SK-N-SH (cell line): ENCODE measurements at regions not wholly inside any gene's neighbourhood (a gene's known extent, or its start where the extent isn't known, plus 50 kb on each side); places are given as distances from the start of the nearest gene placed in this dataset.

Experiments
- CTCF ChIA-PET: fragments of 300-600, 350-600 bp; formaldehyde crosslinking; extraction: SDS; loops from one replicate; lab custom pipeline; 2021; lab: Yijun Ruan, JAX
- POLR2A ChIA-PET: fragments of 350-600 bp; sonication (Branson Sonifier 250); formaldehyde crosslinking; extraction: SDS; loops from one replicate; lab custom pipeline; 2020; ENCODE audit warnings: antibody characterized with exemption, inconsistent platforms; lab: Yijun Ruan, JAX
- DNase-seq: peaks from one replicate; pipeline ENCODE4 v3.0.0; 2012
- H2AFZ ChIP-seq: fragments of 200-600 bp; sonication (generic); 2 replicates; pipeline ENCODE4 v1.8.1; 2016; ENCODE audit warnings: antibody characterized with exemption, mild to moderate bottlenecking, low read depth
- H3F3A ChIP-seq: fragments of 200-600 bp; sonication (generic); replicated peaks from 2 replicates; pipeline ENCODE3; 2016; ENCODE audit warnings: antibody characterized with exemption, mild to moderate bottlenecking; ENCODE audit not compliant: insufficient read depth
- H3K27ac ChIP-seq, 2 experiments: fragments of 200-500 bp in 1 of 2; fragments of 200-600 bp in 1 of 2; sonication (Bioruptor generic) in 1 of 2; sonication (generic), shearing (Covaris generic) in 1 of 2; 2 replicates each; pipeline versions ENCODE4 v1.5.1 to v1.6.1; 2014 to 2016; ENCODE audit warnings: low read depth in 2 of 2, inconsistent platforms in 1 of 2, low read length in 1 of 2, mild to moderate bottlenecking in 1 of 2, mixed read lengths in 1 of 2
- H3K27me3 ChIP-seq: fragments of 200-600 bp; sonication (generic), shearing (Covaris generic); 2 replicates; pipeline ENCODE4 v1.6.1; 2016; ENCODE audit warnings: mixed run types; ENCODE audit not compliant: insufficient read depth
- H3K36me3 ChIP-seq, 2 experiments: fragments of 200-500 bp in 1 of 2; fragments of 200-600 bp in 1 of 2; sonication (Bioruptor generic) in 1 of 2; sonication (generic) in 1 of 2; replicated peaks in 1 of 2; 2 replicates each; pipeline versions ENCODE3 to v1.5.1; 2014 to 2016; ENCODE audit warnings: low read length in 1 of 2, mild to moderate bottlenecking in 1 of 2; ENCODE audit not compliant: insufficient read depth in 2 of 2, control insufficient read depth in 1 of 2
- H3K4me1 ChIP-seq, 2 experiments: fragments of 200-500 bp in 1 of 2; fragments of 200-600 bp in 1 of 2; sonication (Bioruptor generic) in 1 of 2; sonication (generic), shearing (Covaris generic) in 1 of 2; 2 replicates each; pipeline versions ENCODE4 v1.5.1 to v1.6.1; 2014 to 2016; ENCODE audit warnings: low read depth in 1 of 2, low read length in 1 of 2, mixed run types in 1 of 2; ENCODE audit not compliant: insufficient read depth in 2 of 2, control insufficient read depth in 1 of 2
- H3K4me2 ChIP-seq: fragments of 200-600 bp; sonication (generic), shearing (Covaris generic); 2 replicates; pipeline ENCODE4 v1.6.1; 2017; ENCODE audit warnings: mixed run types
- H3K4me3 ChIP-seq, 2 experiments: fragments of 200-500 bp in 1 of 2; fragments of 200-600 bp in 1 of 2; sonication (Bioruptor generic) in 1 of 2; sonication (generic), shearing (Covaris generic) in 1 of 2; 2 replicates each; pipeline versions ENCODE4 v1.5.1 to v1.8.1; 2014 to 2016; ENCODE audit warnings: low read depth in 2 of 2, inconsistent platforms in 1 of 2, low read length in 1 of 2, mild to moderate bottlenecking in 1 of 2, mixed read lengths in 1 of 2, moderate library complexity in 1 of 2
- H3K79me2 ChIP-seq: fragments of 200-600 bp; sonication (generic); 2 replicates; pipeline ENCODE4 v1.8.1; 2017; ENCODE audit warnings: mild to moderate bottlenecking; ENCODE audit not compliant: insufficient read depth
- H3K9ac ChIP-seq: fragments of 200-600 bp; sonication (generic); 2 replicates; pipeline ENCODE4 v1.6.1; 2017; ENCODE audit warnings: mixed run types
- H3K9me2 ChIP-seq: fragments of 200-600 bp; sonication (generic); 2 replicates; pipeline ENCODE4 v1.6.1; 2017; ENCODE audit warnings: mixed run types
- H3K9me3 ChIP-seq: fragments of 200-600 bp; sonication (generic); 2 replicates; pipeline ENCODE4 v1.6.1; 2017; ENCODE audit warnings: mixed run types, mild to moderate bottlenecking, moderate library complexity
- H4K20me1 ChIP-seq: fragments of 200-600 bp; sonication (generic); 2 replicates; pipeline ENCODE4 v1.6.1; 2017; ENCODE audit warnings: mild to moderate bottlenecking, mixed run types; ENCODE audit not compliant: insufficient read depth
- CHD2 ChIP-seq: fragments of 150-350 bp; IDR thresholded peaks from 2 replicates; pipeline ENCODE4 v1.6.1; 2018; ENCODE audit warnings: low read length; ENCODE audit not compliant: partially characterized antibody
- CTCF ChIP-seq: fragments of 200-600 bp; sonication (generic); IDR thresholded peaks from 2 replicates; pipeline ENCODE4 v1.6.1; 2017; ENCODE audit warnings: antibody characterized with exemption, mild to moderate bottlenecking, moderate library complexity
- EZH2phosphoT487 ChIP-seq: fragments of 200-600 bp; sonication (generic); IDR thresholded peaks from 2 replicates; pipeline ENCODE4 v1.6.1; 2017; ENCODE audit warnings: low read depth, mixed run types, mild to moderate bottlenecking, antibody characterized with exemption, moderate library complexity, borderline replicate concordance
- GABPA ChIP-seq: IDR thresholded peaks from 2 replicates; pipeline ENCODE4 v1.4.0; 2012; ENCODE audit warnings: low read depth, mild to moderate bottlenecking
- GATA2 ChIP-seq: sonication (generic); formaldehyde crosslinking; IDR thresholded peaks from 2 replicates; pipeline ENCODE4 v1.5.0; 2020; ENCODE audit warnings: mild to moderate bottlenecking, missing genetic modification reagents
- MXI1 ChIP-seq: IDR thresholded peaks from 2 replicates; pipeline ENCODE4 v1.6.1; 2012; ENCODE audit warnings: mild to moderate bottlenecking, low read depth, low read length, improper control_type of control experiment
- NRF1 ChIP-seq: IDR thresholded peaks from 2 replicates; pipeline ENCODE4 v1.6.1; 2012; ENCODE audit warnings: low read depth, mild to moderate bottlenecking, low read length
- PBX3 ChIP-seq: IDR thresholded peaks from 2 replicates; pipeline ENCODE4; 2012
- RAD21 ChIP-seq: IDR thresholded peaks from 2 replicates; pipeline ENCODE4 v1.6.1; 2012; ENCODE audit warnings: mild to moderate bottlenecking, low read length
- RFX5 ChIP-seq: IDR thresholded peaks from 2 replicates; pipeline ENCODE4 v1.6.1; 2012; ENCODE audit warnings: mild to moderate bottlenecking, improper control_type of control experiment, low read length
- RXRA ChIP-seq: IDR thresholded peaks from 2 replicates; pipeline ENCODE4 v1.4.0; 2012; ENCODE audit warnings: low read depth, mild to moderate bottlenecking, borderline replicate concordance
- SIN3A ChIP-seq: IDR thresholded peaks from 2 replicates; pipeline ENCODE4 v1.6.1; 2012; ENCODE audit warnings: low read depth, mild to moderate bottlenecking, low read length, moderate library complexity, borderline replicate concordance
- TCF12 ChIP-seq: IDR thresholded peaks from 2 replicates; pipeline ENCODE4 v1.4.0; 2012
- TEAD4 ChIP-seq: IDR thresholded peaks from 2 replicates; pipeline ENCODE4 v1.4.0; 2012; ENCODE audit warnings: mild to moderate bottlenecking, borderline replicate concordance; ENCODE audit not compliant: insufficient read depth
- YY1 ChIP-seq: IDR thresholded peaks from 2 replicates; pipeline ENCODE4 v1.4.0; 2012; ENCODE audit warnings: low read depth, mild to moderate bottlenecking
- WGBS: methylation state at CpG from one replicate; pipeline ENCODE4 v1.1.6; 2017; ENCODE audit warnings: low lambda C conversion rate; 5-methylcytosine and 5-hydroxymethylcytosine counted together
- TF ChIP-seq, protein P1 (sequence below): IDR thresholded peaks from 2 replicates; pipeline ENCODE4 v1.6.1; 2012; ENCODE audit warnings: mild to moderate bottlenecking, low read depth, low read length, moderate library complexity
- TF ChIP-seq, protein P2 (sequence below): fragments of 150-350 bp; IDR thresholded peaks from 2 replicates; pipeline ENCODE4 v1.6.1; 2017; ENCODE audit warnings: antibody characterized with exemption, low read length, low read depth, borderline replicate concordance
- TF ChIP-seq, protein P3 (sequence below): IDR thresholded peaks from 2 replicates; pipeline ENCODE4 v1.4.0; 2012; ENCODE audit warnings: low read depth, borderline replicate concordance
- TF ChIP-seq, protein P4 (sequence below): IDR thresholded peaks from 2 replicates; pipeline ENCODE4 v1.4.0; 2012; ENCODE audit warnings: low read depth, borderline replicate concordance

- no peak overlapping the region for H3K4me2 ChIP-seq
- H3K27me3 ChIP-seq = no peaks in the 10 kb centered on the region
- H3F3A ChIP-seq = no peaks in the 10 kb centered on the region
- H3K9me2 ChIP-seq = no peaks in the 10 kb centered on the region; the same call in none of the 2 replicates
- WGBS = 10% methylated on average over 2 of the region's 2 CpGs
- CTCF ChIA-PET = interaction anchor here (1.2 to 5.9 kb wide), 3 partner anchors 9 to 342 kb away, joined by 3 to 30 read pairs (median 6); no protein-coding TSS in a partner anchor
- no peaks in the 10 kb centered on the region for H3K9me3 ChIP-seq
- no peaks in the 10 kb centered on the region for H3K4me1 ChIP-seq
- no peak overlapping the region for H2AFZ ChIP-seq
- no peak overlapping the region for H3K9ac ChIP-seq
- no peaks in the 10 kb centered on the region for H4K20me1 ChIP-seq
- no peaks in the 10 kb centered on the region for H3K36me3 ChIP-seq
- no peak for TF ChIP-seq NRF1
- no peak for TF ChIP-seq PBX3
- TF ChIP-seq GATA2 (CRISPR knock-in tag) = no peak
- no peak for TF ChIP-seq SIN3A
- no peak for TF ChIP-seq RAD21
- TF ChIP-seq CHD2 = no peak
- no peak for TF ChIP-seq TEAD4
- TF ChIP-seq, protein P1, sequence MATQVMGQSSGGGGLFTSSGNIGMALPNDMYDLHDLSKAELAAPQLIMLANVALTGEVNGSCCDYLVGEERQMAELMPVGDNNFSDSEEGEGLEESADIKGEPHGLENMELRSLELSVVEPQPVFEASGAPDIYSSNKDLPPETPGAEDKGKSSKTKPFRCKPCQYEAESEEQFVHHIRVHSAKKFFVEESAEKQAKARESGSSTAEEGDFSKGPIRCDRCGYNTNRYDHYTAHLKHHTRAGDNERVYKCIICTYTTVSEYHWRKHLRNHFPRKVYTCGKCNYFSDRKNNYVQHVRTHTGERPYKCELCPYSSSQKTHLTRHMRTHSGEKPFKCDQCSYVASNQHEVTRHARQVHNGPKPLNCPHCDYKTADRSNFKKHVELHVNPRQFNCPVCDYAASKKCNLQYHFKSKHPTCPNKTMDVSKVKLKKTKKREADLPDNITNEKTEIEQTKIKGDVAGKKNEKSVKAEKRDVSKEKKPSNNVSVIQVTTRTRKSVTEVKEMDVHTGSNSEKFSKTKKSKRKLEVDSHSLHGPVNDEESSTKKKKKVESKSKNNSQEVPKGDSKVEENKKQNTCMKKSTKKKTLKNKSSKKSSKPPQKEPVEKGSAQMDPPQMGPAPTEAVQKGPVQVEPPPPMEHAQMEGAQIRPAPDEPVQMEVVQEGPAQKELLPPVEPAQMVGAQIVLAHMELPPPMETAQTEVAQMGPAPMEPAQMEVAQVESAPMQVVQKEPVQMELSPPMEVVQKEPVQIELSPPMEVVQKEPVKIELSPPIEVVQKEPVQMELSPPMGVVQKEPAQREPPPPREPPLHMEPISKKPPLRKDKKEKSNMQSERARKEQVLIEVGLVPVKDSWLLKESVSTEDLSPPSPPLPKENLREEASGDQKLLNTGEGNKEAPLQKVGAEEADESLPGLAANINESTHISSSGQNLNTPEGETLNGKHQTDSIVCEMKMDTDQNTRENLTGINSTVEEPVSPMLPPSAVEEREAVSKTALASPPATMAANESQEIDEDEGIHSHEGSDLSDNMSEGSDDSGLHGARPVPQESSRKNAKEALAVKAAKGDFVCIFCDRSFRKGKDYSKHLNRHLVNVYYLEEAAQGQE = no peak
- TF ChIP-seq, protein P2, sequence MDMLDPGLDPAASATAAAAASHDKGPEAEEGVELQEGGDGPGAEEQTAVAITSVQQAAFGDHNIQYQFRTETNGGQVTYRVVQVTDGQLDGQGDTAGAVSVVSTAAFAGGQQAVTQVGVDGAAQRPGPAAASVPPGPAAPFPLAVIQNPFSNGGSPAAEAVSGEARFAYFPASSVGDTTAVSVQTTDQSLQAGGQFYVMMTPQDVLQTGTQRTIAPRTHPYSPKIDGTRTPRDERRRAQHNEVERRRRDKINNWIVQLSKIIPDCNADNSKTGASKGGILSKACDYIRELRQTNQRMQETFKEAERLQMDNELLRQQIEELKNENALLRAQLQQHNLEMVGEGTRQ = no peak
- no peak for TF ChIP-seq CTCF
- no peak for TF ChIP-seq EZH2phosphoT487
- TF ChIP-seq, protein P3, sequence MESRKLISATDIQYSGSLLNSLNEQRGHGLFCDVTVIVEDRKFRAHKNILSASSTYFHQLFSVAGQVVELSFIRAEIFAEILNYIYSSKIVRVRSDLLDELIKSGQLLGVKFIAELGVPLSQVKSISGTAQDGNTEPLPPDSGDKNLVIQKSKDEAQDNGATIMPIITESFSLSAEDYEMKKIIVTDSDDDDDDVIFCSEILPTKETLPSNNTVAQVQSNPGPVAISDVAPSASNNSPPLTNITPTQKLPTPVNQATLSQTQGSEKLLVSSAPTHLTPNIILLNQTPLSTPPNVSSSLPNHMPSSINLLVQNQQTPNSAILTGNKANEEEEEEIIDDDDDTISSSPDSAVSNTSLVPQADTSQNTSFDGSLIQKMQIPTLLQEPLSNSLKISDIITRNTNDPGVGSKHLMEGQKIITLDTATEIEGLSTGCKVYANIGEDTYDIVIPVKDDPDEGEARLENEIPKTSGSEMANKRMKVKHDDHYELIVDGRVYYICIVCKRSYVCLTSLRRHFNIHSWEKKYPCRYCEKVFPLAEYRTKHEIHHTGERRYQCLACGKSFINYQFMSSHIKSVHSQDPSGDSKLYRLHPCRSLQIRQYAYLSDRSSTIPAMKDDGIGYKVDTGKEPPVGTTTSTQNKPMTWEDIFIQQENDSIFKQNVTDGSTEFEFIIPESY = no peak
- no peak for TF ChIP-seq YY1
- no peak for TF ChIP-seq TCF12
- TF ChIP-seq, protein P4, sequence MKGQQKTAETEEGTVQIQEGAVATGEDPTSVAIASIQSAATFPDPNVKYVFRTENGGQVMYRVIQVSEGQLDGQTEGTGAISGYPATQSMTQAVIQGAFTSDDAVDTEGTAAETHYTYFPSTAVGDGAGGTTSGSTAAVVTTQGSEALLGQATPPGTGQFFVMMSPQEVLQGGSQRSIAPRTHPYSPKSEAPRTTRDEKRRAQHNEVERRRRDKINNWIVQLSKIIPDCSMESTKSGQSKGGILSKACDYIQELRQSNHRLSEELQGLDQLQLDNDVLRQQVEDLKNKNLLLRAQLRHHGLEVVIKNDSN = no peak
- no peak for TF ChIP-seq RFX5
- TF ChIP-seq MXI1 = no peak
- no peak for TF ChIP-seq RXRA
- no peak for TF ChIP-seq GABPA
- H3K4me3 ChIP-seq = no peak overlapping the region
- no peaks in the 10 kb centered on the region for H3K79me2 ChIP-seq
- DNase-seq = no peak
- POLR2A ChIA-PET = no interaction called here
- H3K27ac ChIP-seq = no peak overlapping the region
Observed at GRCh38 chr16:55976815-55977214, 101.6 kb upstream of the CES5A start.
